AG20443 (cell line): ENCODE measurements at regions not wholly inside any gene's neighbourhood (a gene's known extent, or its start where the extent isn't known, plus 50 kb on each side); places are given as distances from the start of the nearest gene placed in this dataset.
"Not testable (repeated sequence)": the region's sequence is repeated elsewhere in the genome, so short reads cannot be mapped to it uniquely, and the experiment has no call there.

Source experiments
- DNase-seq: peaks from one replicate; pipeline ENCODE4 v3.0.0; 2012; ENCODE audit warnings: low spot score, mixed read lengths

GRCh38 chr11:116698080-116698479 is 74.7 kb downstream of the BUD13 start:
- DNase-seq: no peak

- DNase-seq: no peak
Observed at GRCh38 chr11:116697639-116698038, 75.1 kb downstream of the BUD13 start.

GRCh38 chr11:116697011-116697410 is 75.8 kb downstream of the BUD13 start:
- DNase-seq: no peak

- peak; percentile 51 for DNase-seq
Observed at GRCh38 chr11:116696381-116696941, 76.3 kb downstream of the BUD13 start.

DNA sequence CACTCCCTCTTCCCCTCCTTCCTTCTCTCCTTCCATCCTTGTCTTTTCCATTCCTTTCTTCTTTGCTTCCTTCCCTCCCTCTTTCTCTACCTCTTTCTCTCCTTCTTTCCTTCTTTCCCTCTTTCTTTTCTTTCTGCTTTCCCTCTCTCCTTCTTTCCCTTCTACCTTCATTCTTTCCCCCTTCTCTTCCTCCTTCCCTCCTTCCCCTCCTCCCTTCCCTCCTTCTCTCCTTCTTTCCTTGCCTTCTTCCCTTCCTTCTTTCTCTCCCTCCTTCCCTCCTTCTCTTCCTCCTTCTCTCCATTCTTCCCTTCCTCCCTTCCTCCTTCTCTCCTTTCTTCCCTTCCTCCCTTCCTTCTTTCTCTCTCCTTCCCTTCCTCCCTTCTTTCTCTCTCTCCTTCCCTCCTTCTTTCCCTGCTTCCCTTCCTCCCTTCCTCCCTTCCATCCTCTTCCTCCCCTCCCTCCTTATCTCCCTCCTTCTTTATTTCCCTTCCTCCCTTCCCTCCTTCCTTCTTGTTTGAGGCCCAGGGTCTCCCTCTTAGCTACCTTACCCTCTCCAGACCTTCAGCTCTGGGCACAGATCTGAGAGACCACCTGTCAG is 77.0 kb downstream of the BUD13 start:
- DNase-seq: no peak

DNA sequence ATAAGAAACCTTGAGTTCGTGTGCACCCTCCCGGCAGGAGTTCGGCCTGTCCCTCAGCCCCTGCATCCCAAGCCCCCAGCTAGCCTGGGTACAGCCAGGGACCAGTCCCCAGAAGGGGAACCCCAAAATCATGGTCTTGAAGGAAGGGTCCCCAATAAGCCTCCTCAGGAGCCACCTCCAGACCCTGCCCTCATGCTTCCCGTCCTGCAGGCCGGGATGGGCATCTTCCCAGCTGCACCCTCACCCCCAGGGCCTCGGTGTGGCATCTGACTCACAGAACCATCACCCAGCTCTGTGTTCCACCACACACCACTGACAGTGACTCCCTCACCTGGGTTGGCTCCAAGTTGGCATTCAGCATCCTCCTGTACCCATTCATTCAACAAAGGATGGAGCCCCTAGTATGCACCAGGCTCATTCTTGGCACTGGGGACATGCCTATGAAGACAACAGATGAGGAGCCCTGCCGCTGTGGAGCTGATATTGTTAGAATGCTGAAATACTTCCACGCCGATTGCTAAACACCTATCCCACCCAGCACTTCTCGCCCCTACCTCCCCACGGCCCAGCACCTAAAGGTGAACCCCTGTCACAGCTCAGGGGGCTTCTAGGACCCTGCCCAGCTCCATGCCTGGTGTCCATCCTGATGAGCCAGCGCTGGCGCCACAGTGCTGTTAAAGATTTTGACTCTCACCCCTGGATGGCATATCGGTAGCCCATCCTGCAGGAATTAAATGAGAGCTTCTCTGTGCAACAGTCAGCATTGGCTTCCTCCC is 77.8 kb downstream of the BUD13 start:
- DNase-seq: peak; percentile 7

DNA sequence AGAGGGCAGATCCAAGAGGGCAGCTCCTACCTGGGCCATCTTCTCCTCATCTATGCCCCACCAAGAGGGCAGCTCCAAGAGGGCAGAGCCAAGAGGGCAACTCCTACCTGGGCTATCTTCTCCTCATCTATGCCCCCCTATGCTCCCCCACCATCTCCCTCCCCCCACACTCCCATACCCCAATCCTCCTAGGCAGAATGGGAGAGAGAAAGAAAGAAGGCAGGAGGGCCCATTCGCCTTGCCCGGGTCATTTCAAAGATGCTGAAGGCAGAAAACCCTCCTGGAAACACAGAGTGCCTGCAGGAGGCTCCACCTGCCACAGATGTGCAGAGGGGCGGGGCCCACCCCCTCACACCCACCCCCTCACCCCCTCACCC is 78.5 kb downstream of the BUD13 start:
- DNase-seq: no peak

GRCh38 chr11:116693593-116694348 is 79.0 kb downstream of the BUD13 start:
- DNase-seq: peak; percentile 7

GRCh38 chr11:116693102-116693570 is 79.7 kb downstream of the BUD13 start:
- peak; percentile 6 for DNase-seq

DNA sequence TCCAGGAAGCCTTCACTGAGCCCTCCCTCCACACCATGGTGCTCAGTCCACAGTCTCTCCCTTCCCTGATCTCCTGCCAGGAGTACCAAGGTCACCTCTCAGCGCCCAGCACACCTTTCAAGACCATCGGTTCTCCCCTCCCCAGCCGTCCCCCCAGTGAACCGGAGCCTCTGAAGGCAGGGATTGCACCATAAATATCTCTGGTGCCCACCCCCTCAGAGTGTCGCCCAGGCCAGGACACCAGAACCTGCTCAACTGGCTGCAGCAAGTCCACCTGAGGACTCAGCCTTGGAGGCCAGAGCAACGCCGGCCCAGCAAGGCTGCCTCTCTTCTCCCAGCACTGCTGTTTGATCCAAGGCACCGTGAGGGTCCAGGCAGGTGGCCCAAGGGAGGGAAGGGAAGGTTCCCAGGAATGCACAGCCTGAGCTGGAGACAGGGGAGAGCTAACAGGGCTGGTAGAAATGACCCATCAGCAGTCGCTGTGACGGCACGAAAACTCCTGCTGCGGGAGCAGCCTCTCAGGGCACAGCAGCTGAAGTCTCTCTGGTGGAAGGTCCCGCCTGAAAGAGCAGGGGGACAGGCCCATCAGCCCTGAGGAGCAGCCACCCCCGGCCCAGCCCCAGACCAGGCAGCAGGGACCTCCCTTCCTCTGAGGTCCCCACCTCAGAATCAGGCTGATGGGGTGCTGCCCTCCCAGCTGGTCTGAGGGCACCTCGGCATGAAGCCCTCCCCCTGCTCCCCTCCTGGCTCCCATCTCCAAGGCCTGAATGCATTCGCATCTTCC is 80.3 kb downstream of the BUD13 start:
- DNase-seq: peak; percentile 7

GRCh38 chr11:116691771-116692177 is 81.0 kb downstream of the BUD13 start:
- peak; percentile 86 for DNase-seq

- DNase-seq: no peak
Observed at GRCh38 chr11:116690611-116691010, 82.2 kb downstream of the BUD13 start.

- no peak for DNase-seq
Observed at GRCh38 chr11:116689413-116690127, 83.2 kb downstream of the BUD13 start.

- DNase-seq: peak; percentile 4
Observed at GRCh38 chr11:116688202-116688540, 84.6 kb downstream of the BUD13 start.

- DNase-seq: peak; percentile 10
Observed at GRCh38 chr11:116687458-116688201, 85.2 kb downstream of the BUD13 start.

- DNase-seq: peak; percentile 3
Observed at GRCh38 chr11:116686866-116687265, 85.9 kb downstream of the BUD13 start.

- no peak for DNase-seq
Observed at GRCh38 chr11:116683982-116684381, 88.8 kb downstream of the BUD13 start.

- no peak for DNase-seq
Observed at GRCh38 chr11:116680349-116681125, 92.2 kb downstream of the BUD13 start.

DNA sequence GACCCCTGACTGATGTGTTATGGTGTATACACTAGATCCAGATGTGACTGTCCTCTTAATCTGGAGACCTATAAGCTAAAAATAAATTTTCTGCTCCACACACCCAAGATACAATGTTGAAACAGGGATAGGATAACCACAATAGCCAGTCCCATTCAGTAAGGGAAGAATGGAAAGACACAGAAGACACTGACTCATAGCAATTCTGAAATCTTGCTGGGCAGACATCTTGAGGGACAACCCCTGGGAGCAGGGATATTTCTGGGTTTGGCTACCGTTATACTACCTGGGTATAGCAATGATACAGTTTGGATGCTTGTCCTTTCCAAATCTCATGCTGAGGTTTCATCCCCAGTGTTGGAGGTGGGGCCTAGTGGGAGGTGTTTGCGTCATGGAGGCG is 93.9 kb downstream of the BUD13 start:
- DNase-seq: no peak

GRCh38 chr11:116667318-116667717 is 105.5 kb downstream of the BUD13 start:
- not testable (repeated sequence) for DNase-seq
